Gastroesophageal sphincter (tissue), 3 donors: ENCODE measurements at regions not wholly inside any gene's neighbourhood (a gene's known extent, or its start where the extent isn't known, plus 50 kb on each side); places are given as distances from the start of the nearest gene placed in this dataset.

Experiments
- CTCF ChIP-seq, 4 experiments: fragments of 200-600 bp in 2 of 4; fragments of 450-650 bp in 2 of 4; sonication (generic) in 1 of 4; IDR thresholded peaks; one replicate each; pipeline ENCODE4 v1.5.1; 2017 to 2019; ENCODE audit warnings: antibody characterized with exemption in 4 of 4, mild to moderate bottlenecking in 2 of 4, moderate library complexity in 2 of 4
- EP300 ChIP-seq: sonication (generic); formaldehyde crosslinking; IDR thresholded peaks from one replicate; pipeline ENCODE4 v1.6.1; 2017; ENCODE audit warnings: antibody characterized with exemption, mild to moderate bottlenecking

GRCh38 chr6:126199466-126199865, 140.4 kb upstream of the CENPW start:
- TF ChIP-seq CTCF (IDR thresholded peaks at IDR 0.05) (no peak), EP300 (no peak)
